Prostate gland (tissue), 2 donors: ENCODE measurements at regions not wholly inside any gene's neighbourhood (a gene's known extent, or its start where the extent isn't known, plus 50 kb on each side); places are given as distances from the start of the nearest gene placed in this dataset.

Experiments used
- DNase-seq: peaks from one replicate; pipeline ENCODE4 v3.0.0-alpha.2; 2019; ENCODE audit warnings: low spot score
- H3K27ac ChIP-seq, 2 donors: fragments of 200-600 bp; sonication (generic); 2 replicates each; pipeline ENCODE4 v1.5.1; 2017 to 2019
- H3K27me3 ChIP-seq: fragments of 200-600 bp; sonication (generic); replicated peaks from 2 replicates; pipeline ENCODE4 v1.5.1; 2019; ENCODE audit not compliant: insufficient read depth
- H3K36me3 ChIP-seq, 2 donors: fragments of 200-600 bp; sonication (generic); 1 replicate in 1 of 2; 2 replicates in 1 of 2; pipeline versions ENCODE4 v1.5.1 to v1.8.1; 2017 to 2019
- H3K4me1 ChIP-seq: fragments of 200-600 bp; sonication (generic); replicated peaks from 2 replicates; pipeline ENCODE4 v1.5.1; 2019
- H3K4me3 ChIP-seq, 2 donors: fragments of 200-600 bp; sonication (generic); 2 replicates each; pipeline ENCODE4 v1.5.1; 2017 to 2019
- H3K9me3 ChIP-seq: fragments of 200-600 bp; sonication (generic); 2 replicates; pipeline ENCODE4 v1.5.1; 2017
- POLR2A ChIP-seq: fragments of 450-650 bp; IDR thresholded peaks from one replicate; pipeline ENCODE4 v1.6.1; 2016; ENCODE audit warnings: antibody characterized with exemption, mild to moderate bottlenecking
- POLR2AphosphoS5 ChIP-seq: sonication (generic); formaldehyde crosslinking; IDR thresholded peaks from one replicate; pipeline ENCODE4 v1.6.1; 2017; ENCODE audit warnings: antibody characterized with exemption
- WGBS: methylation state at CpG from one replicate; pipeline ENCODE4 v1.1.5; 2018; 5-methylcytosine and 5-hydroxymethylcytosine counted together
- intact Hi-C: fragments of 100-400 bp; cut with DNase I; formaldehyde crosslinking; loops from one replicate; pipeline ENCODE4 v1.14.2; 2022
- TF ChIP-seq, protein P1 (sequence below), 4 experiments: fragments of 200-600 bp in 2 of 4; fragments of 450-650 bp in 2 of 4; sonication (generic) in 2 of 4; IDR thresholded peaks; 1 replicate in 3 of 4; 2 replicates in 1 of 4; pipeline ENCODE4 v1.5.1; 2016 to 2019; ENCODE audit warnings: antibody characterized with exemption in 4 of 4, mild to moderate bottlenecking in 2 of 4, moderate library complexity in 2 of 4

GRCh38 chr2:53188851-53189510 is 578.6 kb upstream of the CHAC2 start:
- Histone ChIP-seq H3K9me3 (no peaks in the 10 kb centered on the region), H3K36me3 (no peaks in the 10 kb centered on the region), H3K4me1 (no peaks in the 10 kb centered on the region), H3K4me3 (no peak overlapping the region), H3K27me3 (peaks cover 2% of the 10 kb centered on the region), H3K27ac (no peak overlapping the region)
- intact Hi-C loops = no loop called here
- TF ChIP-seq POLR2AphosphoS5 (no peak), POLR2A (no peak)
- TF ChIP-seq, protein P1, sequence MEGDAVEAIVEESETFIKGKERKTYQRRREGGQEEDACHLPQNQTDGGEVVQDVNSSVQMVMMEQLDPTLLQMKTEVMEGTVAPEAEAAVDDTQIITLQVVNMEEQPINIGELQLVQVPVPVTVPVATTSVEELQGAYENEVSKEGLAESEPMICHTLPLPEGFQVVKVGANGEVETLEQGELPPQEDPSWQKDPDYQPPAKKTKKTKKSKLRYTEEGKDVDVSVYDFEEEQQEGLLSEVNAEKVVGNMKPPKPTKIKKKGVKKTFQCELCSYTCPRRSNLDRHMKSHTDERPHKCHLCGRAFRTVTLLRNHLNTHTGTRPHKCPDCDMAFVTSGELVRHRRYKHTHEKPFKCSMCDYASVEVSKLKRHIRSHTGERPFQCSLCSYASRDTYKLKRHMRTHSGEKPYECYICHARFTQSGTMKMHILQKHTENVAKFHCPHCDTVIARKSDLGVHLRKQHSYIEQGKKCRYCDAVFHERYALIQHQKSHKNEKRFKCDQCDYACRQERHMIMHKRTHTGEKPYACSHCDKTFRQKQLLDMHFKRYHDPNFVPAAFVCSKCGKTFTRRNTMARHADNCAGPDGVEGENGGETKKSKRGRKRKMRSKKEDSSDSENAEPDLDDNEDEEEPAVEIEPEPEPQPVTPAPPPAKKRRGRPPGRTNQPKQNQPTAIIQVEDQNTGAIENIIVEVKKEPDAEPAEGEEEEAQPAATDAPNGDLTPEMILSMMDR (IDR thresholded peaks at IDR 0.05) = no peak
- WGBS = 25% methylated on average over 7 of the region's 7 CpGs
- no peak for DNase-seq

- Histone ChIP-seq H3K27me3 (peaks cover 2% of the 10 kb centered on the region), H3K36me3 (no peaks in the 10 kb centered on the region), H3K4me1 (no peaks in the 10 kb centered on the region), H3K27ac (no peak overlapping the region), H3K9me3 (no peaks in the 10 kb centered on the region), H3K4me3 (no peak overlapping the region)
- intact Hi-C loops = no loop called here
- no peak for DNase-seq
- TF ChIP-seq POLR2A (no peak), POLR2AphosphoS5 (no peak)
- TF ChIP-seq, protein P1 (IDR thresholded peaks at IDR 0.05) = no peak
Observed at GRCh38 chr2:53183581-53183980, 584.0 kb upstream of the CHAC2 start.

- Histone ChIP-seq H3K9me3 (no peaks in the 10 kb centered on the region), H3K36me3 (no peaks in the 10 kb centered on the region), H3K27ac (no peak overlapping the region), H3K27me3 (peaks cover 2% of the 10 kb centered on the region), H3K4me3 (no peak overlapping the region), H3K4me1 (no peaks in the 10 kb centered on the region)
- DNase-seq = no peak
- no peak for TF ChIP-seq POLR2AphosphoS5
- TF ChIP-seq POLR2A = no peak
- TF ChIP-seq, protein P1 (IDR thresholded peaks at IDR 0.05) = no peak
- intact Hi-C loops = no loop called here
- 45% methylated on average over 5 of the region's 5 CpGs for WGBS
Observed at GRCh38 chr2:53182601-53183000, 585.0 kb upstream of the CHAC2 start.

DNA sequence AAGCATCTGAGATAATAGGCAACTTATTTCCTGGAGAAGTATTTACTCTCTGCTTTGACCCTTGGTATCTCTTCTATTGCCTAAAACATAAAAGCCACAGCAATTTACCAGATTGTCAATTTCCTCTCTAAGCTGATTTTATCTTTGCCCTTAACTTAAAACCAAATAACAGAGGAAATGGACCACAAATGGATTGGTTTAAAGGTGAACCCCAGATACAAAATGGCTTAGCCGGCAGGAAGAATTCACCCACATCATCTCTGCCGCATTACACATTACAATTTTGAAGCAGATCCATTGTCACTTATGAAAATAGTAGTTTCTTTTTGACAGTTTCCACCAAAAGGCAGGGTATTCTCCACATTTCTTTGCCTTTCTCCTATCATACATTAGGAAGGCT is 585.8 kb upstream of the CHAC2 start:
- Histone ChIP-seq H3K4me1 (no peaks in the 10 kb centered on the region), H3K27ac (no peak overlapping the region), H3K4me3 (no peak overlapping the region), H3K9me3 (no peaks in the 10 kb centered on the region), H3K36me3 (no peaks in the 10 kb centered on the region), H3K27me3 (peaks cover 2% of the 10 kb centered on the region)
- intact Hi-C loops = no loop called here
- WGBS = 83% methylated on average over 2 of the region's 2 CpGs
- no peak for DNase-seq
- TF ChIP-seq POLR2A (no peak), POLR2AphosphoS5 (no peak)
- TF ChIP-seq, protein P1 (IDR thresholded peaks at IDR 0.05) = no peak

GRCh38 chr2:53177327-53177726 is 590.3 kb upstream of the CHAC2 start:
- H3K9me3 ChIP-seq = no peaks in the 10 kb centered on the region
- H3K27me3 ChIP-seq = no peaks in the 10 kb centered on the region
- no peaks in the 10 kb centered on the region for H3K4me1 ChIP-seq
- DNase-seq = no peak
- no peak overlapping the region for H3K4me3 ChIP-seq
- WGBS = 68% methylated on average over 1 of the region's 1 CpG
- H3K27ac ChIP-seq = no peak overlapping the region
- intact Hi-C loops = no loop called here
- no peak for TF ChIP-seq POLR2A
- TF ChIP-seq, protein P1 (IDR thresholded peaks at IDR 0.05) = no peak
- TF ChIP-seq POLR2AphosphoS5 = no peak
- H3K36me3 ChIP-seq = no peaks in the 10 kb centered on the region
